Immature natural killer cell (primary cell): ENCODE measurements at regions not wholly inside any gene's neighbourhood (a gene's known extent, or its start where the extent isn't known, plus 50 kb on each side); places are given as distances from the start of the nearest gene placed in this dataset.
A peak's percentile ranks its signal among the peaks of the same experiment; 100 is the strongest.
"Not testable (repeated sequence)": the region's sequence is repeated elsewhere in the genome, so short reads cannot be mapped to it uniquely, and the experiment has no call there.

Experiments used
- DNase-seq, 3 donors: peaks; one replicate each; pipeline ENCODE4 v3.0.0; 2022; ENCODE audit warnings: mixed read lengths in 1 of 3
- H3K27ac Mint-ChIP-seq, 6 donors: one replicate each; pipeline ENCODE4 v1.8.0; 2020; ENCODE audit warnings: mixed read lengths in 6 of 6, mild to moderate bottlenecking in 5 of 6, inconsistent platforms in 4 of 6, moderate library complexity in 3 of 6
- H3K27me3 Mint-ChIP-seq, 3 donors: one replicate each; pipeline ENCODE4 v1.8.0; 2020 to 2021; ENCODE audit warnings: low read depth in 3 of 3, mild to moderate bottlenecking in 3 of 3, mixed read lengths in 3 of 3, moderate library complexity in 3 of 3, inconsistent platforms in 1 of 3
- H3K36me3 Mint-ChIP-seq, 3 donors: one replicate each; pipeline ENCODE4 v1.8.0; 2020; ENCODE audit warnings: mixed read lengths in 3 of 3, inconsistent platforms in 2 of 3, mild to moderate bottlenecking in 2 of 3
- H3K4me1 Mint-ChIP-seq, 2 donors: one replicate each; pipeline ENCODE4 v1.8.0; 2020; ENCODE audit warnings: inconsistent platforms in 2 of 2, mild to moderate bottlenecking in 2 of 2, mixed read lengths in 2 of 2, moderate library complexity in 1 of 2
- H3K4me3 Mint-ChIP-seq, 5 donors: one replicate each; pipeline ENCODE4 v1.8.0; 2020; ENCODE audit warnings: mild to moderate bottlenecking in 5 of 5, mixed read lengths in 5 of 5, inconsistent platforms in 3 of 5, moderate library complexity in 3 of 5
- H3K9me3 Mint-ChIP-seq, 6 donors: one replicate each; pipeline ENCODE4 v1.8.0; 2020; ENCODE audit warnings: mild to moderate bottlenecking in 6 of 6, mixed read lengths in 6 of 6, inconsistent platforms in 4 of 6, moderate library complexity in 3 of 6

DNA sequence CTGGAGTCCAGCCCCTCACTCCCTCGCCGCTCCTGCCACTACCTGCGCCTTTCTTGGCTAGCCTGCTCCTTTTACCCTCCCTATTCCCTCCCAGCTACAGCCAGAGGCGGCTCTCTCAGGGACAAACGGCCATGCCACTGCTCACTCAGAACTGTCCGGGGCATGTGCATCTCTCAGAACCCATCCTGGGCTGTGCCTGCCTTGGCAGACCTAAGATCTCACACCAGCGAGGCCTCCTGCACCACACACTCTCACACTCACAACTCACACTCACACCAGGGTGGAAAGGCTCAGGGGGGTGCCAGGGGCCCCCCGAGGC lies 180.3 kb downstream of the TMEM121 start:
- H3K9me3 Mint-ChIP-seq, DNase-seq, H3K4me1 Mint-ChIP-seq, H3K27ac Mint-ChIP-seq, H3K4me3 Mint-ChIP-seq, H3K27me3 Mint-ChIP-seq, H3K36me3 Mint-ChIP-seq: not testable (repeated sequence)

GRCh38 chr14:105707099-105707498 lies 180.7 kb downstream of the TMEM121 start:
- not testable (repeated sequence) for H3K4me3 Mint-ChIP-seq, H3K36me3 Mint-ChIP-seq, H3K9me3 Mint-ChIP-seq, H3K4me1 Mint-ChIP-seq, DNase-seq, H3K27ac Mint-ChIP-seq, H3K27me3 Mint-ChIP-seq

GRCh38 chr14:105707723-105708151 lies 181.4 kb downstream of the TMEM121 start:
- H3K4me1 Mint-ChIP-seq, H3K27me3 Mint-ChIP-seq, H3K9me3 Mint-ChIP-seq, H3K27ac Mint-ChIP-seq, H3K36me3 Mint-ChIP-seq, H3K4me3 Mint-ChIP-seq, DNase-seq: not testable (repeated sequence)

- H3K27me3 Mint-ChIP-seq, H3K4me3 Mint-ChIP-seq, DNase-seq, H3K36me3 Mint-ChIP-seq, H3K27ac Mint-ChIP-seq, H3K9me3 Mint-ChIP-seq, H3K4me1 Mint-ChIP-seq: not testable (repeated sequence)
Observed at GRCh38 chr14:105708251-105709134, 182.1 kb downstream of the TMEM121 start.

DNA sequence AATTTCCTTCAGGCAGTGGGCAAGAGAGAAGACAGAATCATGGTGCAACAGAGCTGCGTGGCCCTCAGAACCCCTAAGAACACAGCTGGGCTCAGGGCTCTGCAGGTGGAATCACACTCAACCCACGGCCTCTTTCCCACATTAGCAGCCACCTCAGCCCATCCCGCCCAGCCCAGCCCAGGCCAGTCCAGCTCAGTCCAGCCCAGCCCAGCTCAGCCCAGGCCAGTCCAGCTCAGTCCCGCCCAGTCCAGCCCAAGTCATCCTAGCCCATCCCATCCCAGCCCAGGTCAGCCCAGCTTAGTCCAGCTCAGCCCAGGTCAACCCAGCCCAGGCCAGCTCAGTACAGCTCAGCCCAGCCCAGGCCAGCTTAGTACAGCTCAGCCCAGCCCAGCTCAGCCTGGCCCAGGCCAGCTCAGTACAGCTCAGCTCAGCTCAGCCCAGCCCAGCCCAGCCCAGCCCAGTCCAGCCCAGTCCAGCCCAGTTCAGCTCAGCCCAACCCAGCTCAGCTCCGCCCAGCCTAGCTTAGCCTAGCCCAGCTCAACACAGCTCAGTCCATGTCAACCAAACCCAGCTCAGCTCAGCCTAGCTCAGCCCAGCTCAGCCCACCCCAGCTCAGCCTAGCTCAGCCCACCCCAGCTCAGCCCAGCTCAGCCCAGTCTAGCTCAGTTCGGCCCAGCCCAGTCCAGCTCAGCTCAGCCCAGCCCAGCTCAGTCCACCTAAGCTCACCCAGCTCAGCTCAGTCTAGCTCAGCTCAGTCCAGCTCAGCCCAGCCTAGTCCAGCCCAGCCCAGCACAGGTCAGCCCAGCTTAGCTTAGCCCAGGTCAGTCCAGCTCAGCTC lies 183.1 kb downstream of the TMEM121 start:
- H3K9me3 Mint-ChIP-seq: no peaks in the 10 kb centered on the region
- DNase-seq: no peak
- H3K27ac Mint-ChIP-seq: no peak overlapping the region

DNA sequence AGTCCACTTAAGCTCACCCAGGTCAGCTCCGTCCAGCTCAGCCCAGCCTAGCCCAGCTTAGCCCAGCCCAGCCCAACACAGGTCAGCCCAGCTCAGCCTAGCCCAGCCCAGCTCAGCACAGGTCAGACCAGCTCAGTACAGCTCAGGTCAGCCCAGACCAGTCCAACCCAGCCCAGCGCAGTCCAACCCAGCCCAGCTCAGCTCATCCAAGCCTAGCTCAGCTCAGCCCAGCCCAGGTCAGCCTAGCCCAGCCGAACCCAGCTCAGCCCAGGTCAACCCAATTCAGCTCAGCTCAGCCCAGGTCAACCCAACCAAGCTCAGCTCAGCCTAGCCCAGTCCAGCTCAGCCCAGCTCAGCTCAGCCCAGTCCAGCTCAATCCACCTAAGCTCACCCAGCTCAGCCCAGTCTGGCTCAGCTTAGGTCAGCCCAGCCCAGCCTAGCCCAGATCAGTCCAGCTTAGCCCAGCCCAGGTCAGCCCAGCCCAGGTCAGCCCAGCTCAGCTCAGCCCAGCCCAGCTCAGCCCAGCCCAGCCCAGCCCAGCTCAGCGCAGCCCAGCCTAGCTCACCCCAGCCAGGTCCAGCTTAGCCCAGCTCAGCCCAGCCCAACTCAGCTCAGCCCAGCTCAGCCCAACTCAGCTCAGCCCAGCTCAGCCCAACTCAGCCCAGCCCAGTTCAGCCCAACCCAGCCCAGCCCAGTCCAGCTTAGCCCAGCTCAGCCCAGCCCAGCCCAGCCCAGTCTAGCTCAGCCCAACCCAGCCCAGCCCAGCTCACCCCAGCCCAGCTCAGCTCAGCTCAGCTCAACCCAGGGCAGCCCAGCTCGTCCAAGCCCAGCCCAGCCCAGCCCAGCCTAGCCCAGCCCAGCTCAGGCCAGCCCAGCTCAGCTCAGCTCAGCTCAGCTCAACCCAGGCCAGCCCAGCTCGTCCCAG lies 184.0 kb downstream of the TMEM121 start:
- H3K4me3 Mint-ChIP-seq: no peak overlapping the region
- DNase-seq: no peak

More for the DNA sequence above, 183.1 kb downstream of the TMEM121 start:
- H3K27me3 Mint-ChIP-seq: peaks cover 0 to 2% (median 0%) of the 10 kb centered on the region in 3 donors
- H3K4me3 Mint-ChIP-seq: no peak overlapping the region
- H3K4me1 Mint-ChIP-seq: no peaks in the 10 kb centered on the region
- H3K36me3 Mint-ChIP-seq: no peaks in the 10 kb centered on the region

GRCh38 chr14:105711044-105711620 lies 184.7 kb downstream of the TMEM121 start:
- Mint-ChIP-seq H3K9me3 (no peaks in the 10 kb centered on the region), H3K4me1 (no peaks in the 10 kb centered on the region), H3K36me3 (no peaks in the 10 kb centered on the region), H3K27me3 (peaks cover 0 to 2% (median 0%) of the 10 kb centered on the region in 3 donors), H3K27ac (no peak overlapping the region), H3K4me3 (no peak overlapping the region)
- no peak for DNase-seq

More for the DNA sequence above, 184.0 kb downstream of the TMEM121 start:
- H3K27me3 Mint-ChIP-seq: peaks cover 0 to 2% (median 0%) of the 10 kb centered on the region in 3 donors
- H3K36me3 Mint-ChIP-seq: no peaks in the 10 kb centered on the region
- H3K9me3 Mint-ChIP-seq: no peaks in the 10 kb centered on the region
- H3K27ac Mint-ChIP-seq: peak overlapping the region in 1 of 6 donors; percentile 28
- H3K4me1 Mint-ChIP-seq: no peaks in the 10 kb centered on the region

GRCh38 chr14:105711841-105712460 lies 185.6 kb downstream of the TMEM121 start:
- Mint-ChIP-seq H3K4me3 (no peak overlapping the region), H3K36me3 (no peaks in the 10 kb centered on the region), H3K4me1 (no peaks in the 10 kb centered on the region), H3K27me3 (peaks cover 0 to 2% (median 0%) of the 10 kb centered on the region in 3 donors), H3K27ac (no peak overlapping the region), H3K9me3 (no peaks in the 10 kb centered on the region)
- DNase-seq: no peak

DNA sequence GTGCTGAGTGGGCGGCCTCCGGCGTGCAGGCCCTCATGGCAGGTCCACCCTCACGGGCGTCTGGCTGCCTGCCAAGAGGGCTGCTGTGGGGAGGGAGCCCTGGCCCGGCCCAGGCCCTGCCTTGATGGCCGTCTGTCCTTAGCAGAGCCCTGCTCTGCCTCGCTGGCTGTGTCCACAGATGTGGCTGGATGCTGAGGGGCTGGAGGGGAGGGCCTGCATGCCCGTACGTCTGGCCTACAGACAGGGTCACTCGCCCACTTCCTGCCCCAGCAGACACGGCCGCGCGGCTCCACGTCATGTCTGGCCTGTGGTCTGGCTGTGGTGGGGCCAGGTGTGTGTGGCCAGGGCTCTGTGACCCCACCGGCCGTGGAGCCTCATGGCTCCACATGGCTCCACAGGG lies 186.3 kb downstream of the TMEM121 start:
- not testable (repeated sequence) for H3K4me1 Mint-ChIP-seq, H3K27ac Mint-ChIP-seq, H3K9me3 Mint-ChIP-seq, H3K4me3 Mint-ChIP-seq, H3K27me3 Mint-ChIP-seq, H3K36me3 Mint-ChIP-seq
- DNase-seq: peak; percentile 34 to 48 (median 37)

GRCh38 chr14:105713160-105713559 lies 186.8 kb downstream of the TMEM121 start:
- not testable (repeated sequence) for H3K27me3 Mint-ChIP-seq, DNase-seq, H3K4me1 Mint-ChIP-seq, H3K4me3 Mint-ChIP-seq, H3K36me3 Mint-ChIP-seq, H3K27ac Mint-ChIP-seq, H3K9me3 Mint-ChIP-seq

DNA sequence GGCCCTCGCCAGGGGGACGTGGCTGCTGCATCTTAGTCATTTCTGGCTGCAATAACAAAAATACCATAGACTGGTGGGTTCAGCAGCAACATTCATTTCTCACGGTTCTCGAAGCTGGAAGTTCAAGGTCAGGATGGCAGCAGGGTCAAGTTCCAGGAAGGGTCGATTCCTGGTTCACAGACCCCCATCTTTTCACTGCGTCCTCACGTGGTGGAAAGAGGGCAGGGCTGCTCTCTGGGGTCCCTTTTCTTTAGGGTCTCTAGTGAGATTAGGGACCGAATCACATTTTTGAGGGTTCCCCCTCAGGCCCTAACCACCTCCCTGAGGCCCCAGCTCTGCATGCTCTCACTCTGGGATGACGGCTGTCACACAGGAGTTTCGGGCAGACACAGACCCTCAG lies 187.5 kb downstream of the TMEM121 start:
- H3K9me3 Mint-ChIP-seq, H3K4me1 Mint-ChIP-seq, H3K27ac Mint-ChIP-seq, H3K4me3 Mint-ChIP-seq, DNase-seq, H3K36me3 Mint-ChIP-seq, H3K27me3 Mint-ChIP-seq: not testable (repeated sequence)

GRCh38 chr14:105718787-105719186 lies 192.4 kb downstream of the TMEM121 start:
- not testable (repeated sequence) for H3K27ac Mint-ChIP-seq, H3K4me1 Mint-ChIP-seq

DNA sequence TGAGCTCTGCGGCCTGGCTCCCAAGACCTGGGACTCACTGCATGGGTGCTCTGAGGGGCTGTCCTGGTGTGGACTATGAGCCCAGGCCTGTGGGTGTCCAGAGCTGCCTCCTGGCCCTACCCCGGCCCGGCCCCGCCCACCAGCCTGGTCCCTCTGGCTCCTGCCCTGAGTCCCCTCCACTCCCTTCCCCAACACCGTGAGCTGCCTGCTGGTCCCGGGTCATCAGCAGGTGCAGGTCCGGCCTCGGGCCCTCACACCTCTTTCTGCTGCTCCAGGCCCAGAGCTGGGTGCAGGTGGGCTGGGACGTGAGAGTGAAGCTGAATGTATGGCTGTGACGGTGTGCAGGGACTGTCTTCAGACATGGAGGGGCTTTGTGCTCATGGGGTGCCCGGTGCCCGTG lies 193.7 kb downstream of the TMEM121 start:
- not testable (repeated sequence) for H3K4me3 Mint-ChIP-seq, H3K9me3 Mint-ChIP-seq, DNase-seq, H3K27me3 Mint-ChIP-seq, H3K4me1 Mint-ChIP-seq, H3K36me3 Mint-ChIP-seq, H3K27ac Mint-ChIP-seq

More at GRCh38 chr14:105718787-105719186, 192.4 kb downstream of the TMEM121 start:
- H3K36me3 Mint-ChIP-seq, H3K4me3 Mint-ChIP-seq, DNase-seq, H3K27me3 Mint-ChIP-seq, H3K9me3 Mint-ChIP-seq: not testable (repeated sequence)
